Fibroblast of skin of left biceps (primary cell): ENCODE measurements at regions not wholly inside any gene's neighbourhood (a gene's known extent, or its start where the extent isn't known, plus 50 kb on each side); places are given as distances from the start of the nearest gene placed in this dataset.
A peak's percentile ranks its signal among the peaks of the same experiment; 100 is the strongest.
"Not testable (repeated sequence)": the region's sequence is repeated elsewhere in the genome, so short reads cannot be mapped to it uniquely, and the experiment has no call there.

Experiments used
- DNase-seq, 2 experiments: peaks; one replicate each; pipeline ENCODE4 v3.0.0-alpha.2; 2013; ENCODE audit warnings: low read depth in 2 of 2

DNA sequence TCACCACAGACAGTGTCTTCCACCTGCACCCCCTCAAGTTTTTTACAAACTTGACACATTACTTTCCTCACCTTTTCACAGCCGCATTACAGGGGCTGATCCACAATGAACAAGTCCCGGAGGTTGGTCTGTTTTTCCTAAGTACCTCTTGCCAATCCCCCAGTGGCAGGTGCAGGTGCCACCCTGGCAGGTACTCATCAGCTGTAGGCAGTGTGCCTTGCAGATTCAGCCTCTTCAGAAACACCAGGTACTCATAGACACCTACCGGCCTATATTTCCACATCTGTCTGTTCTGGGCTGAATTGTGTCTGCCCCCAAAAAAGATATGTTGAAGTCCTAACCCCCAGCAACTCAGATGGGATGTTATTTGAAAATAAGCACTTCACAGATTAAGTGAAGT, 81.4 kb upstream of the CNIH3 start:
- no peak for DNase-seq

DNA sequence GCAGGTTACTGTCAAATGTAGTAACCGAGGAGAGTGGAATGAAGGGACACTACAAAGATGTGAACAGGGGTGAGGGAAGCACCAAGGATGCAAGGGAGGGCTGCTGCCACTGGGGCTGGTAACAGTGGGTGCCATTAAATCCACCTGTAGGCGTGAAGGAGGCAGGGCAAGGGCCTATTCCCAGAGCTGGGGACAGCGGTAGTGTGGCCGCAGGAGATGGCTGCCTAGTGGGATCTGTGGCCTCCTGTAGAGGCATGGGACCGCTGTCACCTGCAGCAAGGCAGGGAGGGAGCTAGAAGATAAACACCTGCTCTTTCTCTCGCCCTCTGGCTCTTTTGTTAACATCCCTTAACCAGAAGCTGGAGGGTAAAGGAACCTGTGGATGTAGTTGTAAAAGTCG, 80.5 kb upstream of the CNIH3 start:
- no peak for DNase-seq

DNA sequence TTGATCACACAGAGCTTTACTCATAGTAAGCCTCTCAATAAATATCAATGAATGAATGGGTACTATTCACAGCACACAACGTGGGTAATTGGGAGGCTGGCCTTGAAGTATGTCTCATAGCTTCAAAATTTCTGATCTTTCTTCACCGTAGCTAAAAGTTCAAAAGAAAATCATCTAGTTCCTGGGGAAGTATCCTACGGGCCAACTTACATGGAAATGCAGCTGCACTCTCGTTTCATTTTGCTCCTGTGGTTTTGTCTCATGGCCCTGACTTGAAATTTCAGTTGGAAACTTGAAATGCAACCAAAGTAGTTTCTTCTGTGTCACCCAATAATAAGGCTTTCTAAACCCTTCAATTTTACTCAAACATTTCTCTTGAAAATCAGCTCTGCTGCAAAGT, 76.1 kb upstream of the CNIH3 start:
- DNase-seq, result no peak

DNA sequence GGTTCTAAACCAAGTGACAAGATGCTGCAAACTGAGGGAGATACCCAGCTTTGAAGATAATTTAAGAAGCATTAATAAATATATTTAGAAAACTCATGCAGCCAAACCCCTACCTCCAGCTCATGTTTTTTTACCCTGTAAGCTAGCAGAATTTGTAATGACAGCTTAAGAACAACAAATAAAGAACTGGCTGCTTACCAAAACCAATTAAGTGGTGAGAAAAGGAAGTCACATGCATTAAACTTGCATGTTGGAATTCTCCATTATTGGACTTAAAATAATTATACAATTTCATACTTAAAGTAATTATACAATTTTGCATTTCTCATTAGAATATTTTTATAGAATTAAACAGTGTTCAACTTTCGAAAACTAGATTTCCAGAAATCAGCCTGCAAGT, 75.6 kb upstream of the CNIH3 start:
- no peak for DNase-seq

- no peak for DNase-seq
Measured at GRCh38 chr1:224541072-224541790, 74.9 kb upstream of the CNIH3 start.

- no peak for DNase-seq
Measured at GRCh38 chr1:224541901-224542630, 74.1 kb upstream of the CNIH3 start.

- peak; percentile 96 for DNase-seq
Measured at GRCh38 chr1:224542783-224543440, 73.2 kb upstream of the CNIH3 start.

- no peak for DNase-seq
Measured at GRCh38 chr1:224543453-224543852, 72.7 kb upstream of the CNIH3 start.

- DNase-seq, result peak; percentile 75 to 77
Measured at GRCh38 chr1:224544346-224545110, 71.6 kb upstream of the CNIH3 start.

DNA sequence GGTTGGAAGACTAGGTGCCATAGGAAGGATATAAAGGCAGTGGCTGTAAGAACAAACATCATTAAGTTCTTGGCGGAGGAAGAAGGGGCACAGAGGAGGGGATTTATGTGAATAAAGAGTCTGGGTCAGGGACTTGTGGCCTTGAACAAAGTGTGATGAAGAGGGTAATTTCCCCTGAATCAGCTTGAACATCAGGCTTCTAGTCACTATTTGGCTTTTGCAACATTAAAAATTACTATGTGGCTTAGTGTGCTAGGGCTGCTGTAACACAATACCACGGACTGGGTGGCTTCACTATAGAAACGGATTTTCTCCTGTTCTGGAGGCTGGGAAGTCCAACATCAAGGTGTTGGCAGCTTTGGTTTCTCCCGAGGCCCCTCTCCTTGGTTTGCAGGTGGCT, 70.5 kb upstream of the CNIH3 start:
- no peak for DNase-seq

GRCh38 chr1:224548676-224549075, 67.4 kb upstream of the CNIH3 start:
- no peak for DNase-seq

GRCh38 chr1:224551189-224551588, 64.9 kb upstream of the CNIH3 start:
- not testable (repeated sequence) for DNase-seq

DNA sequence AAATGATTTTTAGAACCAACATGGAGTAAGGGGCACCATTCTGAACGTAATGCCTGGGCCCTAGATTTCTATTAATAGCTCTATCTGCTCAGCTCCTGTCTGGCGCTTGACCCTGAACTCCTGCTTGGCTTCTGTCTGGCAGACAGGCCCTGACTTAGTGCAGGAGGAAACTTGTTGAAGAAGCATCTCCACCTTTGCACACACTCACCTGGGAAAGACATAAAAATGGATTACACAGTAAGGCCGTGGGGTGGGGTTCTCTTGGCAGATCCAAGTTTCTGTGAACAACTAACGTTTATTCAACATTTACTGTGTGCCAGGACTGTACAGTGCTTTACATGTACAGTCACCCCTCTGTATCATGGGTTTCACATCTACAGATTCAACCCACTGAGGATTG, 62.1 kb upstream of the CNIH3 start:
- DNase-seq, result no peak

- no peak for DNase-seq
Measured at GRCh38 chr1:224554620-224555259, 61.4 kb upstream of the CNIH3 start.

GRCh38 chr1:224558904-224559303, 57.2 kb upstream of the CNIH3 start:
- no peak for DNase-seq

- DNase-seq, result peak; percentile 61 to 70
Measured at GRCh38 chr1:224559981-224560728, 56.0 kb upstream of the CNIH3 start.

- not testable (repeated sequence) for DNase-seq
Measured at GRCh38 chr1:224562881-224563280, 53.2 kb upstream of the CNIH3 start.

DNA sequence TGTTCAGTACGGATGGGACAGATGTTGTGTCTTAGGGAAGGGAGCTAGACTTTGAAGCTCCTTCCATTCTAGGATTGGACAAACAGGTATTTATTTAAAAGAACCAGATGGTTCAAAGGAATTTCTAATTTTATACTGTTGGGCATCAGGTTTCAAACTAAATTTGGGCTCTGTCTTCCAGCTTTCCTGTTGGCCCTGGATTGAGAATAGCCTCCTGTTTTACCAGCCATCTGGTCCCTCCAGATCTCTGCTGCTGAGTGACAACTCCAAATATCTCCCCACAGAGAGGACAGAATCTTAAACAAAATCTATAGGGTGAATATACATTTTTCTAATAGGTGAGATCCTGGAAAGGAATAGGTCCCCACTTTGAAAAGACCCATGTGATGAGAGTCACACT, 52.5 kb upstream of the CNIH3 start:
- DNase-seq, result no peak

DNA sequence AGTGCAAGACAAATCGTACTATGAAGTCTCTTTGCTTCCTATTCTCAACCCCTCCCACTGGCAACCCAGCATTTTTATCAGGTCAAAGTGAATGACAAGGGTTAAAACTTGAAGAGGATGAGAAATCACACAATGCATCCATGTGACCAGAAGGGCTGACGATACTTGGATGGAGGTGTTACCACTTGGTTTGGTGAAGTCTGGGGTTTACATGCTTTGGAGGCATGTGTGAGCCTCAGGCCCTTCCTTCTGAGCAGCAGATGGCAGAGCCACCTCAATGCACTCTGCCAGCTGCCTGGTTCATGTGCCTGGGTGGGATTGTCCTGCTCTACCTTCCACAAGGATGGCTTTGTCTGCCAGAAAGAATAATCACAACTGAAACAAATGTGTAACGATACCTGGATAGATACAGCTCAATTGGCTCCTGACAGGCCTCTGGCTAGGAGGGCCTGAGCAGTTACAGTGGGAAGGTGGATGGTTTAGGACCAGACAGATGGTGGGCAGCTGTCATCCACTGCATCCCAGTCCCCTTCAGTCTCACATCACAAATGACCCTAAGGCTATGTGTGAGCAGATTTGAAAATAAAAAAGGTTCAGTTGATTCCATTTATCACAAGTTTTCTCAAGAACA, 51.5 kb upstream of the CNIH3 start:
- no peak for DNase-seq

GRCh38 chr1:224565186-224565585, 50.9 kb upstream of the CNIH3 start:
- no peak for DNase-seq
